WERI-Rb-1 (cell line): ENCODE measurements at regions not wholly inside any gene's neighbourhood (a gene's known extent, or its start where the extent isn't known, plus 50 kb on each side); places are given as distances from the start of the nearest gene placed in this dataset.

Source experiments
- DNase-seq: peaks from one replicate; pipeline ENCODE4 v3.0.0-alpha.2; 2020
- H3K27ac ChIP-seq: fragments of 250-450 bp; sonication (Bioruptor Pico); 2 replicates; pipeline ENCODE4 v1.5.1; 2020; ENCODE audit warnings: mild to moderate bottlenecking, moderate library complexity
- H3K27me3 ChIP-seq: fragments of 250-450 bp; sonication (Bioruptor Pico); 2 replicates; pipeline ENCODE4 v1.5.1; 2021; ENCODE audit warnings: mild to moderate bottlenecking, low read depth, moderate library complexity; ENCODE audit not compliant: insufficient read depth, severe bottlenecking
- H3K36me3 ChIP-seq: fragments of 250-450 bp; sonication (Bioruptor Pico); 2 replicates; pipeline ENCODE4 v1.5.1; 2020; ENCODE audit warnings: mild to moderate bottlenecking, moderate library complexity
- H3K4me3 ChIP-seq: 2 replicates; pipeline ENCODE4 v1.5.1; 2011; ENCODE audit warnings: low read depth, mild to moderate bottlenecking, control low read depth, low read length
- H3K9me3 ChIP-seq: fragments of 250-450 bp; sonication (Bioruptor Pico); 2 replicates; pipeline ENCODE4 v1.5.1; 2021; ENCODE audit warnings: mild to moderate bottlenecking, moderate library complexity; ENCODE audit not compliant: severe bottlenecking
- CTCF ChIP-seq: IDR thresholded peaks from 2 replicates; pipeline ENCODE4 v1.5.1; 2011; ENCODE audit warnings: low read depth, mild to moderate bottlenecking, control low read depth, inconsistent platforms, low read length

GRCh38 chr20:40610730-40611129, 78.3 kb downstream of the MAFB start:
- H3K27me3 ChIP-seq: peaks cover 17% of the 10 kb centered on the region
- no peak overlapping the region for H3K27ac ChIP-seq
- no peaks in the 10 kb centered on the region for H3K36me3 ChIP-seq
- no peak for DNase-seq
- no peaks in the 10 kb centered on the region for H3K9me3 ChIP-seq
- no peak for TF ChIP-seq CTCF
- no peak overlapping the region for H3K4me3 ChIP-seq

- no peaks in the 10 kb centered on the region for H3K36me3 ChIP-seq
- TF ChIP-seq CTCF: no peak
- no peaks in the 10 kb centered on the region for H3K9me3 ChIP-seq
- H3K27ac ChIP-seq: no peak overlapping the region
- DNase-seq: no peak
- peaks cover 14% of the 10 kb centered on the region for H3K27me3 ChIP-seq
- no peak overlapping the region for H3K4me3 ChIP-seq
Observed at GRCh38 chr20:40607927-40608326, 81.1 kb downstream of the MAFB start.

GRCh38 chr20:40606660-40607059, 82.4 kb downstream of the MAFB start:
- TF ChIP-seq CTCF: no peak
- no peak overlapping the region for H3K27ac ChIP-seq
- DNase-seq: no peak

GRCh38 chr20:40606237-40606636, 82.8 kb downstream of the MAFB start:
- H3K9me3 ChIP-seq: no peaks in the 10 kb centered on the region
- TF ChIP-seq CTCF: no peak
- no peak overlapping the region for H3K27ac ChIP-seq
- H3K4me3 ChIP-seq: no peak overlapping the region
- no peaks in the 10 kb centered on the region for H3K36me3 ChIP-seq
- peaks cover 19% of the 10 kb centered on the region for H3K27me3 ChIP-seq
- no peak for DNase-seq

More at GRCh38 chr20:40606660-40607059, 82.4 kb downstream of the MAFB start:
- no peaks in the 10 kb centered on the region for H3K9me3 ChIP-seq
- no peaks in the 10 kb centered on the region for H3K36me3 ChIP-seq
- no peak overlapping the region for H3K4me3 ChIP-seq
- peaks cover 19% of the 10 kb centered on the region for H3K27me3 ChIP-seq

- no peak for TF ChIP-seq CTCF
- H3K36me3 ChIP-seq: no peaks in the 10 kb centered on the region
- peaks cover 21% of the 10 kb centered on the region for H3K27me3 ChIP-seq
- no peaks in the 10 kb centered on the region for H3K9me3 ChIP-seq
- H3K27ac ChIP-seq: no peak overlapping the region
- H3K4me3 ChIP-seq: no peak overlapping the region
- DNase-seq: no peak
Observed at GRCh38 chr20:40604416-40604815, 84.6 kb downstream of the MAFB start.

- no peak overlapping the region for H3K4me3 ChIP-seq
- DNase-seq: no peak
- no peaks in the 10 kb centered on the region for H3K9me3 ChIP-seq
- H3K27ac ChIP-seq: no peak overlapping the region
- peaks cover 17% of the 10 kb centered on the region for H3K27me3 ChIP-seq
- no peaks in the 10 kb centered on the region for H3K36me3 ChIP-seq
- TF ChIP-seq CTCF: no peak
Observed at GRCh38 chr20:40603057-40603651, 85.9 kb downstream of the MAFB start.
